ENCODE measurements at regions not wholly inside any gene's neighbourhood (a gene's known extent, or its start where the extent isn't known, plus 50 kb on each side); places are given as distances from the start of the nearest gene placed in this dataset.
"Not testable (repeated sequence)": the region's sequence is repeated elsewhere in the genome, so short reads cannot be mapped to it uniquely, and the experiment has no call there.

DNA sequence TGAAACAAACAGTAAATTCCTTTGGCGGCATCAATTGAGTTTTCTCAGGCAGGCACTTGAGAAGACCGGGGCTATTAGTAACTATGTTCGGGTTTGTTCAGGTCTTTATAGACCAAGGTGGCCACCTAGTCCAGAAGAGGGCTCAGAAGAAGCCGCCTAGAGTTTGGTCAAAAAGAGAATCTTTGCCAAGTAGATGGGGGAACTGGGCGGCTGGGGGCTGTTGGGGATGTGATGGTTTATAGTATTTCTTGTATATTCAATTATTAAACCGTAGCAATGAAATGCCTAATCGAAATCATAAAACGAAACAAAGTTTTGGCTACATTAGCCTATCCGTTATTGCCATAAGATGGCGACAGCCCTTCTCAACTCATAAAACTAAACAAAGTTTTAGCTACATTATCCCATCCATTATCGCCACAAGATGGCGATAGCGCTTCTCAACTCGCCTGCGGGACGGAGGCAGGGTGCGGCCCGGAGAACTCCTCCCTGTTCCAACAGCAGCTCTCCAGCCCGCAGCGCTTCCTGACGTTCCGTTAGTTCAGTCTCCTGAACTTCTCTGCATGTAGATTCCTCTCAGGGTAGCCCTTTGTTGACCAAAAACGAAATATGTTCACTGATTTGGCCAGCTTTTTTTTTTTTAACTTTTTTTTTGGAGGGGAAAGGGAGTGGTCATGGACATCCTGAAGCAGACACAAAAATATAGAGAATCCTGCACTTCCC, 120.5 kb upstream of the PRSS16 start:
- TF ChIP-seq, protein P1, sequence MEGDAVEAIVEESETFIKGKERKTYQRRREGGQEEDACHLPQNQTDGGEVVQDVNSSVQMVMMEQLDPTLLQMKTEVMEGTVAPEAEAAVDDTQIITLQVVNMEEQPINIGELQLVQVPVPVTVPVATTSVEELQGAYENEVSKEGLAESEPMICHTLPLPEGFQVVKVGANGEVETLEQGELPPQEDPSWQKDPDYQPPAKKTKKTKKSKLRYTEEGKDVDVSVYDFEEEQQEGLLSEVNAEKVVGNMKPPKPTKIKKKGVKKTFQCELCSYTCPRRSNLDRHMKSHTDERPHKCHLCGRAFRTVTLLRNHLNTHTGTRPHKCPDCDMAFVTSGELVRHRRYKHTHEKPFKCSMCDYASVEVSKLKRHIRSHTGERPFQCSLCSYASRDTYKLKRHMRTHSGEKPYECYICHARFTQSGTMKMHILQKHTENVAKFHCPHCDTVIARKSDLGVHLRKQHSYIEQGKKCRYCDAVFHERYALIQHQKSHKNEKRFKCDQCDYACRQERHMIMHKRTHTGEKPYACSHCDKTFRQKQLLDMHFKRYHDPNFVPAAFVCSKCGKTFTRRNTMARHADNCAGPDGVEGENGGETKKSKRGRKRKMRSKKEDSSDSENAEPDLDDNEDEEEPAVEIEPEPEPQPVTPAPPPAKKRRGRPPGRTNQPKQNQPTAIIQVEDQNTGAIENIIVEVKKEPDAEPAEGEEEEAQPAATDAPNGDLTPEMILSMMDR (IDR thresholded peaks at IDR 0.05; ENCODE audit: unreplicated experiment), result peak; percentile 73
- Mint-ChIP-seq H3K4me1 (peaks cover 14% of the 10 kb centered on the region), H3K27me3 (ENCODE audit: low read depth) (no peaks in the 10 kb centered on the region), H3K36me3 (no peaks in the 10 kb centered on the region), H3K4me3 (peak overlapping the region; percentile 71), H3K9me3 (no peaks in the 10 kb centered on the region), H3K27ac (peak overlapping the region; percentile 74)
- peak; percentile 67 to 84 for DNase-seq (ENCODE audit: low spot score in 2 of 2, unreplicated experiment in 2 of 2)

DNA sequence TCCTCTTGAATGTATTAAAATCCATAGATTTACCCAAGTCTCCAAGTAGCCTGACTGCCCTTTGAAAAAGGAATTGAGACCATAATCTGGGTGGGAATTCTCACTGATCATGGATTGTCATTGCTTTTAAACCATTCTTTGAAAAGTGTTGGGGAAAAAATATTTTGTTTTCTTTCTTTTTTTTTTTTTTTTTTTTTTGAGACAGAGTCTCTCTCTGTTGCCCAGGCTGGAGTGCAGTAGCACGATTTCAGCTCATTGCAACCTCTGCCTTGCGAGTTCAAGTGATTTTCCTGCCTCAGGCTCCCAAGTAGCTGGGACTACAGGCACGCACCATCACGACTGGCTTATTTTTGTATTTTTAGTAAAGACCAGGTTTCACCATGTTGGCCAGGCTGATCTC, 119.6 kb upstream of the PRSS16 start:
- H3K27ac Mint-ChIP-seq, H3K9me3 Mint-ChIP-seq, H3K4me3 Mint-ChIP-seq: not testable (repeated sequence)

DNA sequence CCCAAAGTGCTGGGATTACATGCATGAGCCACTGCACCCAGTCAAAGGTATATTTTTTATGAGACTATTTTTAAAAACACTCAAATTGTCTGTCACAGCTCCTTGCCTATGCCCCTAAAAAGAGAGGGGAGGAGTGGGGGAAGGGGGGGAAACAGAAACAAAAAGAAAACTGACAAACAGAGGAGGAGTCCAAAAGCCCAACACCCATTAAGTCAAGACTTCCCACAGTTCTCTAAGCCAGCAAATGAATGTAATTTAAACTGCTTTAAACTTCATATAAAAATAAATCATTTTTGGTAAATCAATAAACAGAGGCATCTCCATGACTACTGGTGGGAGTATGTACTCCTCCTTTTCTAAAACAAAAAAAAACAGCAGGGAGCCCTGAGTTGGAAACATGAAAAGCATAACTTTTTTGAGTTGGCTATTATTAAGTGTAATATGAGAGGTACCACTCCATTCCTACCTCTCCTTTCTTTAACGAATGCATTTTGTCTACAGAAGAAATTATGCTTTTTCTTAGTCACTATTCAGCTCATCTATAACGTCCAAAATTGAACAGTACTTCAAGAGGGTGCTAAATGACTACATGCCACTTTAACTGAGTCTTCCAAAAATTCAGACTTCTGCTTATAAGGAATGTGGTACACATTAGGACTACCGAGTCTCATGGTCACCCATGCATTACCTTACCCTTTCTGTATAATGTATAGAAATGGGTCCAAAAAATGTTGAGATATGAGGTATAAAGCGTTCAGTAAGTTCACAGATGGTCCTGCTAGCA, 119.0 kb upstream of the PRSS16 start:
- Mint-ChIP-seq H3K9me3 (no peaks in the 10 kb centered on the region), H3K36me3 (no peaks in the 10 kb centered on the region), H3K27ac (peak overlapping the region; percentile 30), H3K4me3 (no peak overlapping the region), H3K27me3 (ENCODE audit: low read depth) (no peaks in the 10 kb centered on the region), H3K4me1 (peaks cover 17% of the 10 kb centered on the region)
- TF ChIP-seq, protein P1 (IDR thresholded peaks at IDR 0.05; ENCODE audit: unreplicated experiment), result no peak
- DNase-seq (ENCODE audit: low spot score in 2 of 2, unreplicated experiment in 2 of 2), result no peak

More for the DNA sequence above, 119.6 kb upstream of the PRSS16 start:
- H3K27me3 Mint-ChIP-seq (ENCODE audit: low read depth); DNase-seq (ENCODE audit: low spot score in 2 of 2, unreplicated experiment in 2 of 2); H3K36me3 Mint-ChIP-seq: not testable (repeated sequence)
- H3K4me1 Mint-ChIP-seq, result peaks cover 14% of the 10 kb centered on the region

DNA sequence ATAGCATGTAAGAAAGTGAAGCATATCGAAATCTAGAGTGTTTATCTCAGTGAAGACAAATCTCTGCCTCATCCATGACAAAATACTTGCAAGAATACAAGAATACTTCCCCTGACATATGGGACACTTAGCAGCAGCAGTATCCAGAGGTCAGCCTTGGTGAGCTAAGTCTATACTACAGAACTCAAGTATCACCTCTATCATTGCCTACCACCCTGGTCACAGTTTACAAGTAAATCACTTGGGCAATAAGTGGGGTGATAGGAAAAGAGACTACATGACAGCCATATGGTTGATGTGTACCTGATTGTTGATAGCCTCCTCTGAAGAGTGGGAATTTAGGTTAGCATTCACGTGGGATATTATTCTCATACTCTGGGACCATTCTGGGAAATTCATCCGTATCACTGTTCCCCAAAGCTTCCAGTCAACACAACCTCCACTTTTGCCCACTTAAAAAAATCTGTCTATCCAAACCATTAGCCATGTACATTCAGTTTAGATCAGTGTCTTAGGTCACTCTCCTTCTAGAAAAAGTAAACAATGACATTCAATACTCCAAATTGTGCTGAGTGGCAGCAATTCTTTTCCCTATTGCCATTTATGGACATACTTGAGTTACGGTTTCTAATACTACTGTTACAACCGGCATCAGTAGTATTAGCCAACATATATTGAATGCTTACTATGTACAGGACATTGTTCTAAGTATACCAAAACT, 118.2 kb upstream of the PRSS16 start:
- Mint-ChIP-seq H3K27ac (peak overlapping the region; percentile 30), H3K4me3 (no peak overlapping the region), H3K4me1 (peaks cover 23% of the 10 kb centered on the region), H3K36me3 (no peaks in the 10 kb centered on the region), H3K27me3 (ENCODE audit: low read depth) (no peaks in the 10 kb centered on the region), H3K9me3 (no peaks in the 10 kb centered on the region)
- DNase-seq (ENCODE audit: low spot score in 2 of 2, unreplicated experiment in 2 of 2), result no peak
- TF ChIP-seq, protein P1 (IDR thresholded peaks at IDR 0.05; ENCODE audit: unreplicated experiment), result no peak

DNA sequence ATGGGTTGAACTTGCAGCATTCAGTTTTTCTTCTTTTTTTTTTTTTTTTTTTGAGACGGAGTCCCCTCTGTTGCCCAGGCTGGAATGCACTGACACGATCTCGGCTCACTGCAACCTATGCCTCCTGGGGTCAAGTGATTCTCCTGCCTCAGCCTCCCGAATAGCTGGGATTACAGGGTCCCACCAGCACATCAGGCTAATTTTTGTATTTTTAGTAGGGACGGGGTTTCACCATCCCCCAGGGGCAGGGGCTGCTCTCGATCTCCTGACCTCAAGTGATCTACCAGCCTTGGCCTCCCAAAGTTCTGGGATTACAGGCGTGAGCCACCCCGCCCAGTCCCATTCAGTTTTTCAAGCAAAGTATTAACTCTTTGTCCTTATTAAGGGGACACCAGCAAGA, 117.6 kb upstream of the PRSS16 start:
- TF ChIP-seq, protein P1 (IDR thresholded peaks at IDR 0.05; ENCODE audit: unreplicated experiment), result no peak
- H3K27me3 Mint-ChIP-seq (ENCODE audit: low read depth), result no peaks in the 10 kb centered on the region
- no peak overlapping the region for H3K27ac Mint-ChIP-seq
- H3K4me1 Mint-ChIP-seq, result peaks cover 23% of the 10 kb centered on the region
- H3K36me3 Mint-ChIP-seq, result no peaks in the 10 kb centered on the region
- H3K4me3 Mint-ChIP-seq, result no peak overlapping the region
- no peaks in the 10 kb centered on the region for H3K9me3 Mint-ChIP-seq
- no peak for DNase-seq (ENCODE audit: low spot score in 2 of 2, unreplicated experiment in 2 of 2)
